SU-DHL-6 (cell line): ENCODE measurements at regions not wholly inside any gene's neighbourhood (a gene's known extent, or its start where the extent isn't known, plus 50 kb on each side); places are given as distances from the start of the nearest gene placed in this dataset.

Experiments
- EZH2phosphoT487 ChIP-seq: fragments of 200-600 bp; sonication (generic), shearing (Covaris generic); conservative IDR thresholded peaks from 2 replicates; pipeline ENCODE4 v1.6.1; 2018; ENCODE audit warnings: mild to moderate bottlenecking, antibody characterized with exemption, low read length, moderate library complexity, mixed read lengths
- TF ChIP-seq, protein P1 (sequence below): fragments of 200-600 bp; sonication (generic); IDR thresholded peaks from one replicate; pipeline ENCODE4 v1.5.1; 2017; ENCODE audit warnings: antibody characterized with exemption, mild to moderate bottlenecking, low read length, moderate library complexity; ENCODE audit not compliant: insufficient read depth, poor library complexity, severe bottlenecking

DNA sequence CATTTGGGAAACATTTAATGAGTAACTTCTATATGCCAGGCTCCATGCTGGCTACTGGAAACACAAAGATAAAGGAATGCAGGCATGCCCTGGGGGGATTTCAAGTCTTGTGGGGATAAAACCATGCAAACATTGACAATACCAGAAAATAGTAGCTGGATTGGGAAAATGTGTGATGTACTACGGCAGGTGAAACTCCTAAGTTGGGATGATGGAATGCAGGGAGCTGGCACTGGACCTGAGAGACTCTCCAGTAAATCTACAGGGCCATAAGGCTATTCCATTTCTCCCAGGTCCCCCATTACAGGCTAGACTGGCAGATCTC, 68.2 kb upstream of the NTRK3 start:
- TF ChIP-seq, protein P1, sequence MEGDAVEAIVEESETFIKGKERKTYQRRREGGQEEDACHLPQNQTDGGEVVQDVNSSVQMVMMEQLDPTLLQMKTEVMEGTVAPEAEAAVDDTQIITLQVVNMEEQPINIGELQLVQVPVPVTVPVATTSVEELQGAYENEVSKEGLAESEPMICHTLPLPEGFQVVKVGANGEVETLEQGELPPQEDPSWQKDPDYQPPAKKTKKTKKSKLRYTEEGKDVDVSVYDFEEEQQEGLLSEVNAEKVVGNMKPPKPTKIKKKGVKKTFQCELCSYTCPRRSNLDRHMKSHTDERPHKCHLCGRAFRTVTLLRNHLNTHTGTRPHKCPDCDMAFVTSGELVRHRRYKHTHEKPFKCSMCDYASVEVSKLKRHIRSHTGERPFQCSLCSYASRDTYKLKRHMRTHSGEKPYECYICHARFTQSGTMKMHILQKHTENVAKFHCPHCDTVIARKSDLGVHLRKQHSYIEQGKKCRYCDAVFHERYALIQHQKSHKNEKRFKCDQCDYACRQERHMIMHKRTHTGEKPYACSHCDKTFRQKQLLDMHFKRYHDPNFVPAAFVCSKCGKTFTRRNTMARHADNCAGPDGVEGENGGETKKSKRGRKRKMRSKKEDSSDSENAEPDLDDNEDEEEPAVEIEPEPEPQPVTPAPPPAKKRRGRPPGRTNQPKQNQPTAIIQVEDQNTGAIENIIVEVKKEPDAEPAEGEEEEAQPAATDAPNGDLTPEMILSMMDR, result no peak
- no peak for TF ChIP-seq EZH2phosphoT487
